Vagina (tissue), 2 donors: ENCODE measurements at regions not wholly inside any gene's neighbourhood (a gene's known extent, or its start where the extent isn't known, plus 50 kb on each side); places are given as distances from the start of the nearest gene placed in this dataset.

ENCODE experiments used
- DNase-seq, 2 donors: peaks; one replicate each; pipeline ENCODE4 v3.0.0-alpha.2; 2017; ENCODE audit errors: extremely low spot score in 2 of 2
- H3K27ac ChIP-seq: fragments of 200-600 bp; sonication (generic); one replicate; pipeline ENCODE4 v1.5.1; 2019
- H3K27me3 ChIP-seq: fragments of 200-600 bp; sonication (generic); one replicate; pipeline ENCODE4 v1.5.1; 2019
- H3K36me3 ChIP-seq, 2 donors: fragments of 200-600 bp; sonication (generic); one replicate each; pipeline ENCODE4 v1.5.1; 2017 to 2019
- H3K4me1 ChIP-seq: fragments of 200-600 bp; sonication (generic); one replicate; pipeline ENCODE4 v1.5.1; 2019
- H3K4me3 ChIP-seq, 2 donors: fragments of 200-600 bp; sonication (generic); 1 replicate in 1 of 2; 2 replicates in 1 of 2; pipeline ENCODE4 v1.5.1; 2016 to 2019
- H3K9me3 ChIP-seq: fragments of 200-600 bp; sonication (generic); one replicate; pipeline ENCODE4 v1.5.1; 2019
- POLR2A ChIP-seq, 2 donors: fragments of 450-650 bp; IDR thresholded peaks; one replicate each; pipeline ENCODE4 v1.6.1; 2017; ENCODE audit warnings: antibody characterized with exemption in 2 of 2, mild to moderate bottlenecking in 2 of 2, moderate library complexity in 2 of 2
- POLR2AphosphoS5 ChIP-seq, 2 donors: sonication (generic); formaldehyde crosslinking; IDR thresholded peaks; one replicate each; pipeline ENCODE4 v1.9.0; 2017; ENCODE audit warnings: antibody characterized with exemption in 2 of 2, mild to moderate bottlenecking in 2 of 2, low read depth in 1 of 2; ENCODE audit not compliant: insufficient read depth in 1 of 2
- intact Hi-C: fragments of 100-400 bp; cut with DNase I; formaldehyde crosslinking; loops from one replicate; pipeline ENCODE4 v1.15.1; 2023
- TF ChIP-seq, protein P1 (sequence below), 3 experiments: fragments of 450-650 bp in 2 of 3; fragments of 200-600 bp in 1 of 3; sonication (generic) in 1 of 3; IDR thresholded peaks; one replicate each; pipeline ENCODE4 v1.5.1; 2017 to 2019; ENCODE audit warnings: antibody characterized with exemption in 3 of 3, mild to moderate bottlenecking in 2 of 3, moderate library complexity in 2 of 3

DNA sequence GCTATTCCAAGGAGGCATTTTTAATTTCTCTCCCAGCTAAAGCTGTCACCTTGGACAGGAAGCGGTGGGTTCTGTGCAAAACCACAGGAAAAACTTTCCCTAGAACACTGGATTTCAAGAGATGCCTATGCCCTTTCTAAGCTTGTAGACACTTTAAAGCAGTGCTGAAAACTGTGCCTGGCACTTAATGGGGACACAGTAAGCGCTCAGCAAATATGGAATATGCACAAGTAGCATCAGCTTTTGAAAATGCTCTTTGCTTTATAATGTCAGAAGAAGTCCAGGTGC is 50.9 kb upstream of the TARBP1 start:
- H3K4me1 ChIP-seq, result peaks cover 61% of the 10 kb centered on the region
- intact Hi-C loops, result loop anchor here (2.0 to 10.0 kb wide), 4 partner anchors 33 to 455 kb away; partner anchors contain the start of gene IRF2BP2
- peak overlapping the region; percentile 98 for H3K27ac ChIP-seq
- no peaks in the 10 kb centered on the region for H3K9me3 ChIP-seq
- no peak overlapping the region for H3K4me3 ChIP-seq
- no peak for TF ChIP-seq POLR2A (IDR thresholded peaks at IDR 0.05)
- TF ChIP-seq, protein P1, sequence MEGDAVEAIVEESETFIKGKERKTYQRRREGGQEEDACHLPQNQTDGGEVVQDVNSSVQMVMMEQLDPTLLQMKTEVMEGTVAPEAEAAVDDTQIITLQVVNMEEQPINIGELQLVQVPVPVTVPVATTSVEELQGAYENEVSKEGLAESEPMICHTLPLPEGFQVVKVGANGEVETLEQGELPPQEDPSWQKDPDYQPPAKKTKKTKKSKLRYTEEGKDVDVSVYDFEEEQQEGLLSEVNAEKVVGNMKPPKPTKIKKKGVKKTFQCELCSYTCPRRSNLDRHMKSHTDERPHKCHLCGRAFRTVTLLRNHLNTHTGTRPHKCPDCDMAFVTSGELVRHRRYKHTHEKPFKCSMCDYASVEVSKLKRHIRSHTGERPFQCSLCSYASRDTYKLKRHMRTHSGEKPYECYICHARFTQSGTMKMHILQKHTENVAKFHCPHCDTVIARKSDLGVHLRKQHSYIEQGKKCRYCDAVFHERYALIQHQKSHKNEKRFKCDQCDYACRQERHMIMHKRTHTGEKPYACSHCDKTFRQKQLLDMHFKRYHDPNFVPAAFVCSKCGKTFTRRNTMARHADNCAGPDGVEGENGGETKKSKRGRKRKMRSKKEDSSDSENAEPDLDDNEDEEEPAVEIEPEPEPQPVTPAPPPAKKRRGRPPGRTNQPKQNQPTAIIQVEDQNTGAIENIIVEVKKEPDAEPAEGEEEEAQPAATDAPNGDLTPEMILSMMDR (IDR thresholded peaks at IDR 0.05), result no peak
- no peak for TF ChIP-seq POLR2AphosphoS5 (IDR thresholded peaks at IDR 0.05; ENCODE audit: insufficient read depth in 1 of 2, low read depth in 1 of 2)
- no peak for DNase-seq
- no peaks in the 10 kb centered on the region for H3K27me3 ChIP-seq
- H3K36me3 ChIP-seq, result no peaks in the 10 kb centered on the region

DNA sequence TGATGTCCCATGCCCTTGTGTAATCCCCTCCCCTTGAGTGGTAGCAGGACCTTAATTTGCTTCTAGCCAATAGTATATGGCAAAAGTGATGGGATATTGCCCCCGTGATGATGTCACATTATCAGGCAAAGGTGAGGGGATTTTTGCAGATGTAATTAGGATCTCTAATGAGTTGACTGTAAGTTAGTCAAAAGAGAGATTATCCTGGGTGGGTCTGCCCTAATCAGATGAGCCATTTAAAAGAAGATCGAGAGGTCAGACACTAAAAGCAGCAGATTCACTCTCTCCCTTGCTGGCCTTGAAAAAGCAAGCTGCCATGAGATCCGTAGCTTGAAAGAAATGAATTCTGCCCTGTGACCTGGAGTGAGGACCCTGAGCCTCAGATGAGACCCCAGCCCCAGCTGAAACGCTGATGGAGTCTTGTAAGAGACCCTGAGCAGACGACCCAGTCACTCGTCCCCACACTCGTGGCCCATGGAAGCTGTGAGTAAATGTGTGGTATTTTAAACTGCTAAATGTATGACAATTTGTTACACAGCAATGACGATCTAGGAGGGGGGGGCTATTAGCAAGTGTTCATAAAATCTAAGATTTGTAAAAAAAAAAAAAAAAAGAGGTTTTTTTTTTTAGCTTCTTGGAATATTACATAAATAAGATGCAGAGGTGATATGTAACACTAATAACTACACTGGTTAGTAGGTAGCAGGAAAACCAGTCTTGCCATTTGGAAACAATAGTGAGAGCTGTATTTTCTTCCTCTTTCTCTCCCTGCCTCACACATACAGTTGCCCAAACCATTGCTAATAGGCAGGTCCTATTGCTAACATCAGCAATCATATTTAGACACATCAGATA is 50.3 kb upstream of the TARBP1 start:
- Histone ChIP-seq H3K27me3 (no peaks in the 10 kb centered on the region), H3K27ac (peak overlapping the region; percentile 98), H3K4me3 (no peak overlapping the region), H3K36me3 (no peaks in the 10 kb centered on the region), H3K4me1 (peaks cover 55% of the 10 kb centered on the region), H3K9me3 (no peaks in the 10 kb centered on the region)
- no peak for DNase-seq
- intact Hi-C loops, result no loop called here
- TF ChIP-seq, protein P1 (IDR thresholded peaks at IDR 0.05), result no peak
- TF ChIP-seq POLR2AphosphoS5 (IDR thresholded peaks at IDR 0.05; ENCODE audit: insufficient read depth in 1 of 2, low read depth in 1 of 2) (no peak), POLR2A (IDR thresholded peaks at IDR 0.05) (no peak)
